NCI-H2227 treated with DMSO at 0.1 percent for 48 hours (cell line): ENCODE measurements at regions not wholly inside any gene's neighbourhood (a gene's known extent, or its start where the extent isn't known, plus 50 kb on each side); places are given as distances from the start of the nearest gene placed in this dataset.

ENCODE experiments used
- DNase-seq: peaks from one replicate; lab custom pipeline; 2025; lab: John Stamatoyannopoulos, UW

- DNase-seq, result no peak
Measured at GRCh38 chr18:67232406-67232805, 284.1 kb downstream of the DSEL start.

GRCh38 chr18:67222887-67223286, 293.6 kb downstream of the DSEL start:
- no peak for DNase-seq

GRCh38 chr18:67219821-67220220, 296.7 kb downstream of the DSEL start:
- DNase-seq, result no peak

GRCh38 chr18:67218556-67218955, 298.0 kb downstream of the DSEL start:
- no peak for DNase-seq

GRCh38 chr18:67217551-67218166, 298.9 kb downstream of the DSEL start:
- DNase-seq, result peak; percentile 76

- no peak for DNase-seq
Measured at GRCh38 chr18:67216846-67217245, 299.7 kb downstream of the DSEL start.

- no peak for DNase-seq
Measured at GRCh38 chr18:67215686-67216085, 300.8 kb downstream of the DSEL start.

- DNase-seq, result no peak
Measured at GRCh38 chr18:67211646-67212045, 304.9 kb downstream of the DSEL start.

GRCh38 chr18:67200665-67201064, 315.9 kb downstream of the DSEL start:
- DNase-seq, result no peak

GRCh38 chr18:67199993-67200617, 316.4 kb downstream of the DSEL start:
- DNase-seq, result peak; percentile 65

- no peak for DNase-seq
Measured at GRCh38 chr18:67194886-67195285, 321.6 kb downstream of the DSEL start.

GRCh38 chr18:67192535-67192934, 324.0 kb downstream of the DSEL start:
- no peak for DNase-seq

- peak; percentile 66 for DNase-seq
Measured at GRCh38 chr18:67183398-67183797, 333.1 kb downstream of the DSEL start.

- DNase-seq, result no peak
Measured at GRCh38 chr18:67179726-67180125, 336.8 kb downstream of the DSEL start.

GRCh38 chr18:67159662-67160061, 356.9 kb downstream of the DSEL start:
- DNase-seq, result no peak

- DNase-seq, result no peak
Measured at GRCh38 chr18:67154979-67155378, 361.5 kb downstream of the DSEL start.

GRCh38 chr18:67151366-67151765, 365.2 kb downstream of the DSEL start:
- no peak for DNase-seq

- DNase-seq, result no peak
Measured at GRCh38 chr18:67145586-67146292, 370.8 kb downstream of the DSEL start.

- DNase-seq, result no peak
Measured at GRCh38 chr18:67144329-67144728, 372.2 kb downstream of the DSEL start.

- DNase-seq, result no peak
Measured at GRCh38 chr18:67143028-67143427, 373.5 kb downstream of the DSEL start.

GRCh38 chr18:67142604-67143003, 373.9 kb downstream of the DSEL start:
- no peak for DNase-seq

- no peak for DNase-seq
Measured at GRCh38 chr18:67140495-67140894, 376.0 kb downstream of the DSEL start.

GRCh38 chr18:67139899-67140298, 376.6 kb downstream of the DSEL start:
- no peak for DNase-seq
